Hematopoietic multipotent progenitor cell treated with erythropoietin and hydrocortisone succinate and interleukin-3 and kit ligand, for 15 days (in vitro differentiated cells): ENCODE measurements at regions not wholly inside any gene's neighbourhood (a gene's known extent, or its start where the extent isn't known, plus 50 kb on each side); places are given as distances from the start of the nearest gene placed in this dataset.
"Not testable (repeated sequence)": the region's sequence is repeated elsewhere in the genome, so short reads cannot be mapped to it uniquely, and the experiment has no call there.

ENCODE experiments used
- DNase-seq: peaks from one replicate; pipeline ENCODE4 v3.0.0-alpha.2; 2015; ENCODE audit warnings: low spot score

DNA sequence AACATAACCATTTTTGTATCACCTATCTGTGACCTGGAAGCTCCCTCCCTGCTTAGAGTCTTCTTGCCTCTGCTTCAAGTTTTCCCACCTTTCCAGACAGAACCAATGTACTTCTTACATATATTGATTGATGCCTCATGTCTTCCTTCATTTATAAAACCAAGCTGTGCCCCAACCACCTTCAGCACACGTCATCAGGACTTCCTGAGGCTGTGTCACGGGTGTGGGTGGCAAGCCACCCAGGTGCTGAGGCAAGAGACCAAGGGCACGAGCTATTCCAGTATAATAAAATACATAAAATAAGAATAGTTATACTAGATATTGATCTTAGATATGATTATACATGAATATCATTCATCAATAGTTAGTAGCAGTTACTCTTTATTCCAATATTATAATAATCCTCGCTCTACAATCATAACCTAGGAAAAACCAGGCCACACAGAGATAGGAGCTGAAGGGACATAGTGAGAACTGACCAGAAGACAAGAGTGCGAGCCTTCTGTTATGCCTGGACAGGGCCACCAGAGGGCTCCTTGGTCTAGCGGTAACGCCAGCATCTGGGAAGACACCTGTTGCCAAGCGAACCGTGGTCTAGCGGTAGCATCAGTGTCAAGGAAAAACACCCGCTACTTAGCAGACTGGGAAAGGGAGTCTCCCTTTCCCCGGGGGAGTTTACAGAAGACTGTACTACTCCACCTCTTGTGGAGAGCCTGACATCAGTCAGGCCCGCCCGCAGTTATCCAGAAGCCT lies 180.2 kb upstream of the ERCC4 start:
- DNase-seq = not testable (repeated sequence)

GRCh38 chr16:13742928-13743327 lies 177.0 kb upstream of the ERCC4 start:
- DNase-seq = no peak

DNA sequence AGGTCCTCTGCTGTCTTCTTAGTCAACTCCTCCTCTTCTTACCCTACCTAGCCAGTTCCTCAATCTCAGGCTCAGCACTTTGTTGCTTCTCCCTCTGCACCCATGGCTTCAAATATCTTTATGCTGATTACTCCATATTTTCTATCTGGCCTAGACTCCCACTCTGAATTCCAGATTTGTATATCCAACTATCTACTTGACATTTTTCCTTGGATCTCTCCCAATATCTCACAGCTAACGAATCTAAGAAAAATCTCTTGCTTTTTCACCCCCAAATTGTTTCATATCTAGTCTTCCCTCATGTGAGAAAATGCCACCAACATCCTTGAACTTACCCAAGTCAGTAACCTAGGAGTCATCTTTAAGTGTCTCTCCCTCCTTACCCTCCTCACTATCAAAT lies 176.4 kb upstream of the ERCC4 start:
- no peak for DNase-seq

GRCh38 chr16:13756411-13757140 lies 163.4 kb upstream of the ERCC4 start:
- no peak for DNase-seq

GRCh38 chr16:13766334-13766733 lies 153.6 kb upstream of the ERCC4 start:
- no peak for DNase-seq

DNA sequence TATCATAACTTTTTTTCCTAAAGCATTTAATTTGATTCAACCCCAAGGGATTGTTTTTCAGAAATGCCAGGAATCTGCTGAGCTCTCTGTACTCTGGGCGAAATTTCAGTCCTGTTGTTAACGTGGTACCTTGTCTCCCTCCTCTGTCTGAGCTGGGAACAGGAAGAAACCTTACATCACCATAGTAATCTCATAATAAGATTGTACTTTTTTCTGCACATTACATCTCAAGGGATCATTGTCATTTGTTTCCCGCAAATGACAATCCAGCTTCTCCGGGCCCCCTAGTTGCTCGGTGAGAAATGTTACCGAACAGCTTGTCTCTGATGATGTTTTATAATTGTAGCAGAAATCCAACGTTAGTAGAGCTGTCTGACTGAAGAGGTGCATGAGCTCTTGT lies 152.7 kb upstream of the ERCC4 start:
- no peak for DNase-seq

DNA sequence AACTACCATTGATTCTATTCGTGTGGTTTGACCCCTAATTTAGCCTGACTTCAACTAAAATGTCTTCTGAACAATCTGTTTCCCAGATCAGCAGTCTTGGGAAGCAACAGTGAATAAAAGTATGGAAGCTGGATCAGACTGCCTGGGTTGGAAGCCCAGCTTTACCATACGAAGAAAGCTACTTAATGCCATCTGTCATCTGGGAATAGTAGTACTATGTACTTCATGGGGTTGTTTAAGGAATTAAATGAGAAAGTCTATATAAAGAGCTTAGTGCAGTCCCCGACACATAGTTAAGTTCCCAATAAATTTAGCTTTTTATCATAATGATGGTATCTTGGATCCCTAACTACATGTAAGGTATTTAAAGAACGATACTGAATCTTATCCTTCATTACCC lies 151.5 kb upstream of the ERCC4 start:
- no peak for DNase-seq

GRCh38 chr16:13770436-13770835 lies 149.5 kb upstream of the ERCC4 start:
- no peak for DNase-seq

DNA sequence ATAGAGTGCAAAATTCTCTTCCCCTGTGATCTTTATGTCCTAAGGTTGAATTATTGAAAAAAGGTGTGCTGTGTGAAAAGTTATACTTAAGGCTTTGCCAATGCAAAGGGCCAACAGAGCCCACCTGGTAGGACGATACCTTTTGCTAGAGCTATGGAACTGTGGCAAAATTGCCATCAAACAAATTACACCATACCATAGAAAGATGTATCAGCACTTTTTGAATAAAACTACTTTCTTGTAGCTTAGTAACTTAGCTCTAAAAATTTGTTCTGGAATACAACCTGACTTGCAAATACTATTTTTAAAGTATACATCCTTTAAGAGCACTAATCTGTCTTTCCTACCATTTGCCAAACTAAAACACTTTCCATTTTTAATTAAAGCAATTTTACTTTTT lies 147.2 kb upstream of the ERCC4 start:
- DNase-seq = no peak

DNA sequence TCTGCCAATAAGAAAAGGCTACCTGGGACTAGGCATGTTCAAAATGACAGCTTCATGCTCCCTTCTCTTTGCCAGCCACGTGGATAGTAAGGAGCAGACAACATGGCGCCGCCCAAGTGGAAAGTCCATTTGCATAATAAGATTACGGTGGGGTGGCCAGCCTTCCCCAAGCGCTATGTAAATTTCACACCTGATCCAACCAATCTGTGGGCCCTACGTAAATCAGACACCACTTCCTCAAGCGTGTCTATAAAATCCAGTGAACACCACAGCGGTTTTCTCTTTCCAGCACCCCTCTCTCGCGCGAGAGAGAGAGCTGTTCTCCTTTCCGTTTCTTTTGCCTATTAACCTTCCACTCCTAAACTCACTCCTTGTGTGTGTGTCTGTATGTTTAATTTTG lies 140.3 kb upstream of the ERCC4 start:
- no peak for DNase-seq

- DNase-seq = no peak
Measured at GRCh38 chr16:13780406-13781168, 139.4 kb upstream of the ERCC4 start.

DNA sequence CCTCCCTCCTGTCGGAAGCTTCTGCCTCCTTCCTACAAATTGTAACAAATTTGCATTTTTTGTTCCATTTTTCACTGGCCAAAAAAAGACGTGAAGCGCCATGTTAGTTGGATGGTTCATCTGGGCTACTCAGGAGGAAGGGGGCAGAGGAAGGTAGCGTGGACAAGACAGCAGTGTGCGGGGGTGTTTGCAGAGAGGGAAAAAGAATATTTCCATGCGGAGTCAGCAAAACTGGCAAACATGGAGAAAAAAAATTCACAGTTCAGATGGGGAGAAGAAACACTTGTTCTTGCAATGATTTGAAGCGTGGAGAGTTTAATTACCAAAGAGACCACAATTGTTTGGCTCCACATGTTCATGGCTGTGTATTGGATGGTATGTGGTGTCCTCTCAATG lies 138.8 kb upstream of the ERCC4 start:
- DNase-seq = no peak

DNA sequence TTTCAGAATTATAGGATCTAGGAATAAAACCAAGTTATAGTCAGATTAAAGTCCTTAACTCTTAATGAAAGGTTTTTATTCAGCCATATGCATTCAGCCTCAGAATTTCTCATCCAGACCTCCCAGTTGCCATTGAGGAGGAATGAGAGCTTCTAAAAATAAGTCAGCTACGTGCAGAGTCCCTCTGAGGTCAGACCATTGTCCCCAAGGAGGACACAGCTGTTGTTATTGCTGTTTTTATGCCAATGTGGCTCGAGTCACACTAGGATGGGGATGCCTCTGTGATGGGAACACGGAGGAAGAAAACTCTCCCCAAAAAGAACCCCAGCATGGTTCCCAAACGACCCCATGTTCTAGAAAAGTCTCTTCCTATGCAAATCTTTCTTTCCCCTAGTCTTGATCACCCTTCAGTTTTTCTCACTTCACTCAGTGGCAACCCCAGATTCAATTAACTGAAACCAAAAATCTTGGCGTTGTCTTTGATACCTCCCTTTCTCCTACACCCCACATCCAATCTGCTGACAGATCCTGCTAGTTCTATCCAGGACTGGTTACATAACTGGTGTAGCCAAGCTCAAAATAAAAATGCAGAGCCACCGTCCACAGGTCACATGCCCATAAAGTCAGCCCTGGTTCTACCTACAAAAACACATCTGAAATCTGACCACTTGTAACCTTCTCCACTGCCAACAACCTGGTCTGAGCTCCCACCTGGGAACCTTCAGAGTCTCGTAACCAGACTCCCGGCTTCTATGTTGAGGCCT lies 138.2 kb upstream of the ERCC4 start:
- no peak for DNase-seq

DNA sequence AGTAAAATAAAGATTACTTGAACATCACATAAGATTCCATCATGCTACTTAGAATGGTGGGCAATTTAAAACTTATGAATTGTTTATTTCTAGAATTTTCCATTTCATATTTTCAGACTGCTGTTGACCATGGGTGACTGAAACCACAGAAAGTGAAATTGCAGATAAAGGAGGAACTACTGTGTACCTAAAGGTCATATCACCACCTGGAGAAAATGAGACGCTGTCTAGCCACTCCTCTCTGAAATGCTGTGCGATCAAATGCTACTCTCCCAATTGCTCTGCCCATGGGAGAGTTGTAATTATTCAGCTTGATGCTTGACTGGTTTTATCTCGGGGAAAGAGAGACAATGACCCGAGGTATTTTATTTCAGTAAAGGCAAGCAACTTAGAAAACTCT lies 128.9 kb upstream of the ERCC4 start:
- no peak for DNase-seq

GRCh38 chr16:13793841-13794409 lies 126.0 kb upstream of the ERCC4 start:
- no peak for DNase-seq

DNA sequence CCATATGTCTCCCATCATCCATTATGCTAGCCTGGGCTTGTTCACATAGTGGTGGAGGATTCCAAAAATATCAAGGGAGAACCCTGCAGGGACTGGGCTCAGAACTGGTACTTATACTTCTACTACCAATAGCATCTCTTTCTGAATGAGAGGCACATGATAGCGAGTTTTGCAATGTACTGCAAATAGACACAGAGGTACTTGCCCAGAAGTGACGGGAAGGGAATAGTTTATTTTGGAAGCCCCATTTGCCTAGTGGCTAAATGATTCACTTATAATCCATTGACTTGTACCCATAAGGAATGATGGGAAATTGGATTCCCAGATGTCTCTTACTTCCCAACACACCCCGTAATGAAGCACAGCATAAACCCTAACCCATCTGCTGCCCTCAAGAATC lies 124.8 kb upstream of the ERCC4 start:
- DNase-seq = no peak

- no peak for DNase-seq
Measured at GRCh38 chr16:13797718-13798117, 122.2 kb upstream of the ERCC4 start.

DNA sequence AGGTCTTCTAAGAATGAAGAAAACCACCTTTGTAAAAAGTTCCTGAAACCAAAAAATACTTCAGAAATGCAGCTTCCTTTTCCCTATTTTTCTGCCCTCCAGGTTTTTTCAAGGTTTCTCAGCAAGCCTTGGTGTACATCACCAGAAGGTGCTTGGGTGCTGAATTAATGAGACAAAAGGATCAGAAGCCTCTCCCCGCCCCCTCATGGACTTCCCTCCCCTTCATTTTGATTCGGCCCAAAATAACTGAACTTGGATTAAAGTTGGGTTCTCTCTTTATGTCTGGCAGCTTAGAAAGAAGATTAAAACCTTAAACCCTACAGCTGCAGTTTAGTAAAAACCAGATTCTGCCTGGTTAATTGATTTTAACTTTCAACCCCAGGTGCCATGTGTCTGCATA lies 121.7 kb upstream of the ERCC4 start:
- DNase-seq = no peak

GRCh38 chr16:13803974-13804373 lies 116.0 kb upstream of the ERCC4 start:
- no peak for DNase-seq

GRCh38 chr16:13805951-13806350 lies 114.0 kb upstream of the ERCC4 start:
- DNase-seq = no peak

DNA sequence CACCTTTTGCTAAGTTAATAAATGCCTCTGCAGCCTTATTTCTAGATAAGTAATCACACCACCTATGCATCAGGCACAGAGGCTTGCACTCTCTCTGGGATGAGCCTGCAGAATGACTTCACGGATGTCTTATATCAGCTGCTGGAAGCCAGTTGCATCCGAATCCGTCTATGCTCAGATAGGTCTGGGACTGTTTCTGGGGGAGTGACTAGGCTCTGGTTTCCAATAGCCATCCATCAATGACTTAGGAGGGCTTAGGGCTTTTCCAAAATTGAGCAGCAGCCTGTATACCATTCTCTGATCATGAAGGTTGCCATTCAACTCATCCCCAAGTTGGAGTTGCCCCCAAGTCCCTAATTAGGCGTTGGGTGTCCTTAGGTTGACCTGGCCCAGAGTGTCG lies 113.3 kb upstream of the ERCC4 start:
- DNase-seq = no peak

- no peak for DNase-seq
Measured at GRCh38 chr16:13808102-13808501, 111.9 kb upstream of the ERCC4 start.
